ENCODE measurements at regions not wholly inside any gene's neighbourhood (a gene's known extent, or its start where the extent isn't known, plus 50 kb on each side); places are given as distances from the start of the nearest gene placed in this dataset.

- DNase-seq = no peak
Observed at GRCh38 chr12:127539226-127539858, 727.6 kb upstream of the TMEM132C start.

GRCh38 chr12:127542391-127542790 is 724.6 kb upstream of the TMEM132C start:
- no peak for DNase-seq

GRCh38 chr12:127542931-127543330 is 724.0 kb upstream of the TMEM132C start:
- DNase-seq = no peak

- DNase-seq = no peak
Observed at GRCh38 chr12:127546721-127547505, 720.1 kb upstream of the TMEM132C start.

GRCh38 chr12:127548123-127548553 is 718.8 kb upstream of the TMEM132C start:
- DNase-seq = no peak

- no peak for DNase-seq
Observed at GRCh38 chr12:127550271-127550670, 716.7 kb upstream of the TMEM132C start.

GRCh38 chr12:127552838-127553237 is 714.1 kb upstream of the TMEM132C start:
- no peak for DNase-seq

- no peak for DNase-seq
Observed at GRCh38 chr12:127555071-127555470, 711.9 kb upstream of the TMEM132C start.

GRCh38 chr12:127556231-127556886 is 710.6 kb upstream of the TMEM132C start:
- no peak for DNase-seq

- DNase-seq = no peak
Observed at GRCh38 chr12:127558361-127558760, 708.6 kb upstream of the TMEM132C start.

- peak; percentile 50 for DNase-seq
Observed at GRCh38 chr12:127559349-127560040, 707.5 kb upstream of the TMEM132C start.

GRCh38 chr12:127560041-127560478 is 706.9 kb upstream of the TMEM132C start:
- DNase-seq = no peak

- no peak for DNase-seq
Observed at GRCh38 chr12:127562816-127563215, 704.2 kb upstream of the TMEM132C start.

- no peak for DNase-seq
Observed at GRCh38 chr12:127565241-127565640, 701.7 kb upstream of the TMEM132C start.

GRCh38 chr12:127567531-127567930 is 699.4 kb upstream of the TMEM132C start:
- no peak for DNase-seq

GRCh38 chr12:127570387-127570786 is 696.6 kb upstream of the TMEM132C start:
- no peak for DNase-seq

GRCh38 chr12:127570793-127571360 is 696.1 kb upstream of the TMEM132C start:
- no peak for DNase-seq

- no peak for DNase-seq
Observed at GRCh38 chr12:127571578-127571977, 695.4 kb upstream of the TMEM132C start.

GRCh38 chr12:127579446-127579845 is 687.5 kb upstream of the TMEM132C start:
- DNase-seq = no peak

GRCh38 chr12:127582074-127582473 is 684.9 kb upstream of the TMEM132C start:
- DNase-seq = no peak

- no peak for DNase-seq
Observed at GRCh38 chr12:127583041-127583440, 683.9 kb upstream of the TMEM132C start.

- DNase-seq = no peak
Observed at GRCh38 chr12:127588249-127588648, 678.7 kb upstream of the TMEM132C start.

GRCh38 chr12:127589541-127589940 is 677.4 kb upstream of the TMEM132C start:
- no peak for DNase-seq

Measured in DMS79 (cell line).